Subcutaneous abdominal adipose tissue (tissue), 5 donors: ENCODE measurements at regions not wholly inside any gene's neighbourhood (a gene's known extent, or its start where the extent isn't known, plus 50 kb on each side); places are given as distances from the start of the nearest gene placed in this dataset.
"Not testable (repeated sequence)": the region's sequence is repeated elsewhere in the genome, so short reads cannot be mapped to it uniquely, and the experiment has no call there.

Source experiments
- H3K27ac ChIP-seq: one replicate; pipeline ENCODE4 v1.7.0; 2013; ENCODE audit warnings: low read depth, mild to moderate bottlenecking, inconsistent platforms, low read length, moderate library complexity
- H3K27me3 ChIP-seq, 5 donors: one replicate each; pipeline ENCODE4 v1.7.0; 2013; ENCODE audit warnings: low read length in 5 of 5, inconsistent platforms in 1 of 5; ENCODE audit not compliant: control insufficient read depth in 5 of 5, insufficient read depth in 4 of 5
- H3K36me3 ChIP-seq, 5 donors: one replicate each; pipeline ENCODE4 v1.7.0; 2013; ENCODE audit warnings: low read length in 5 of 5; ENCODE audit not compliant: control insufficient read depth in 5 of 5, insufficient read depth in 5 of 5
- H3K4me1 ChIP-seq, 5 donors: one replicate each; pipeline ENCODE4 v1.7.0; 2013; ENCODE audit warnings: low read length in 5 of 5, mild to moderate bottlenecking in 3 of 5, moderate library complexity in 1 of 5; ENCODE audit not compliant: control insufficient read depth in 5 of 5, insufficient read depth in 5 of 5
- H3K4me3 ChIP-seq, 5 donors: one replicate each; pipeline ENCODE4 v1.7.0; 2013; ENCODE audit warnings: low read length in 5 of 5, low read depth in 1 of 5
- H3K9ac ChIP-seq, 5 donors: one replicate each; pipeline ENCODE4 v1.7.0; 2013; ENCODE audit warnings: low read length in 5 of 5, mild to moderate bottlenecking in 4 of 5, moderate library complexity in 3 of 5
- H3K9me3 ChIP-seq, 5 donors: one replicate each; pipeline ENCODE4 v1.7.0; 2013; ENCODE audit warnings: low read length in 5 of 5; ENCODE audit not compliant: control insufficient read depth in 5 of 5
- donor health status: healthy.
- donor health status: healthy.
- donor health status: healthy.
- donor health status: healthy.
- donor health status: healthy.

DNA sequence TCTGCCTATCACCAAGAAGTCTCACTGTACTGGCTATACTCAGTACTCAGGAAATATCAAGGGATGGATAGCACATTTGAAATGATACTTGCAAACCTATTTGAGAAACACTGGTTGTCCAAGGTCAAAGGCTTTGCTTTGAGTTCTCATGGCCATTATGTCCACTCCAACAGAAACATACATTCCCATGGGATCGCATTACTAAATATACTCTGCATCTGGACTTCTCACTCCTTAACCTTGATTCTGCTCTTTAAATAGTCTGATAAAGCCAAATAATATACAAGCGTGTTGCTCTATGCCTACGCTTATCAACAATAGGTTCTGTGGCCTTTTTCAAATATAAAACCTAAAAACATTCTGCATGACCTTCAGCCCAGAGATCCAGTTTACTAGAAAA is 1054.8 kb downstream of the MRPL39 start:
- no peak overlapping the region for H3K9ac ChIP-seq

DNA sequence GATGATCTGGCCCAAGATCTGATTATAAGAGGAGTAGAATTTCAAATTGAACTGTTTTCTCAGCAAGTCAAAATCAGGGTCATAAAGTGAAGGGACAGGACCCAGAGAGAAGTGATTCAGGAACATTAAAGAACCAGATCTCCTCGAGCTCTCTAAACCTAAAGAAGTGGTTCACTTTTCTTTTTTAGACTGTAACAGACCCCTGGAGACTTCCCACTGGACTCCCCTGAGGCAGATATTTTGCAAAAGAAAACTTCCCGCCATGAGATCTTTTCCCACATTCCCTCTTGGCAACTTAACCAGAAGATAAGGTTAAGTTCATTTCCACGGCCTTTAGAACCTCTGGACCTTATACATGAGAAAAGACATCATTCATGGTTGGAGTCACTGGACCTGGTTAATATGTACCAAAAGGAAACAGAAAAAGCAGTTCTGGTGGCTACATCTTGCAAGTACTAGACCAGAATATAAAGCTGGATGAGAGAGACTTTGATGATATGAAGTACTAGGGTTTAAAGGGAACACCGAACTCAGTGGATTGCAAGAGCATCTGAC is 1061.4 kb downstream of the MRPL39 start:
- H3K4me1 ChIP-seq, result no peaks in the 10 kb centered on the region
- H3K9ac ChIP-seq, result no peak overlapping the region
- H3K4me3 ChIP-seq, result no peak overlapping the region
- no peak overlapping the region for H3K27ac ChIP-seq
- H3K27me3 ChIP-seq, result no peaks in the 10 kb centered on the region
- H3K9me3 ChIP-seq, result peaks cover 0 to 3% (median 0%) of the 10 kb centered on the region in 5 donors
- H3K36me3 ChIP-seq, result no peaks in the 10 kb centered on the region

More for the DNA sequence above, 1054.8 kb downstream of the MRPL39 start:
- Histone ChIP-seq H3K27ac (no peak overlapping the region), H3K27me3 (no peaks in the 10 kb centered on the region), H3K9me3 (peaks cover 0 to 11% (median 3%) of the 10 kb centered on the region in 5 donors), H3K4me1 (no peaks in the 10 kb centered on the region), H3K36me3 (no peaks in the 10 kb centered on the region), H3K4me3 (no peak overlapping the region)

DNA sequence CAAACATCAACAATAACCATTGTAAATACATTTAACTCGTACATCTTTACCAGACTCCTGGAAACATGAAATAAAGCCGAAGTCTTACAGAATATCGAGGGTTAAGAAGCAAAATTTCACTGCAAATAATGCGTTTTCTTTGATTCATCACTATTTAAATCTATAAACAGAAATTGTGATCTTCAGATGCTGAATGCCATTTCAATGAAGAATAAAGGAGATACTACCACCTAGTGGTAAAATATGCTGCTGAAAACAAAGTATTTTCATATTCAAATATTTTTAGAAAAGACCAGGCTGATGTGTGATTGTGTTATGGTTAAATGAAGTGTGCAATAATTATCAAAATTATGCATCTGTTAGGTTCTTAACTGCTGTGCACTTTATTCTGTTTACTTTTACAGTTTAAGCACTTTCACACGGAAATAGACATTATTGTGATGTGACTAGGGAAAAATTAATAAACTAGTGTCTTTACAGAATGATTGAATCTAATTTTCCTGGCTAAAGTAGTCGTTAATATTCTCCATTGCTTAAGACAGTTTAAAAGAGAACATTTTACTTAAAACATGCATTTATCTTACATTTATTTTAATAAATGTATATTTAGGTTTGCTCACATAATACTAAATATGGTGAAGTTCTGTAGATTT is 1093.1 kb downstream of the MRPL39 start:
- H3K36me3 ChIP-seq, result no peaks in the 10 kb centered on the region
- H3K4me1 ChIP-seq, result no peaks in the 10 kb centered on the region
- no peaks in the 10 kb centered on the region for H3K9me3 ChIP-seq
- H3K9ac ChIP-seq, result no peak overlapping the region
- H3K27ac ChIP-seq, result no peak overlapping the region
- no peak overlapping the region for H3K4me3 ChIP-seq
- no peaks in the 10 kb centered on the region for H3K27me3 ChIP-seq

DNA sequence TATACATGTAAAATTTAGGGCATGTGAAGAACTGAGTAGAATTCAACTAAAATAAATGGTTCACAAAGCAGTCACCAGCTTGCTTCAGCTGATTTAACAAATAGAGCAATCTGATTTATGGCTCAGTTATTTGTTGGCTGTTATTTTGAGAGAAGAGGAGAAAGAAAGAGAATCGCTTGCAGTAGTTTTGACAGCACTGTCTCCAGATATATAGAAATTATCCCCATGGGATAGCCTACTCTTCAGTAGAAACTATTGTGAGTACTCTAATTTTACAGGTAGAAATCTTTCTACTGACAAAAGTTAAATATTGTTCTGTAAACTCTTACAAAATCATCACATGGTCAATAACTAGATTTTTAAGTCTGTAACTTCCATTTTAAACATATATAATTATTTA is 1098.2 kb downstream of the MRPL39 start:
- Histone ChIP-seq H3K4me1 (no peaks in the 10 kb centered on the region), H3K9ac (no peak overlapping the region), H3K27ac (no peak overlapping the region), H3K4me3 (no peak overlapping the region), H3K27me3 (no peaks in the 10 kb centered on the region), H3K36me3 (no peaks in the 10 kb centered on the region), H3K9me3 (no peaks in the 10 kb centered on the region)

DNA sequence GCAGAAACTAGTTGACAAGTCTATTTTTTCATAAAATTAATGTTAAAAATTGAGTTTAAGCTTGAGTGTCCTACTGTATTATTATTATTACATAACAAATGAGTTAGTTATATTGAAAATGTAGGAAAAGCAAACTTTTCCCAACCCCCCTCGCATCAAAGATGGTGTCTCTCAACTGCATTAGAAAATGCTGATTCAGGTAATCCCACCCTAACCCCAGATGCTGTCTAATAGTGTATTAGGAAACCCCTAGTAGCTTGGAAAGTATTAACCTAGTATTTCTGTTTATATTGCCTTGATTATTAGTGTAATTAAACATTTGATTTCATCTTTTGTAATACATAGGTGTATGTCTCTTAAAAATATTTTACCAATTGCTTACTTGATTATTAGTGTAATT is 1120.3 kb downstream of the MRPL39 start:
- no peaks in the 10 kb centered on the region for H3K27me3 ChIP-seq
- no peaks in the 10 kb centered on the region for H3K9me3 ChIP-seq
- no peak overlapping the region for H3K4me3 ChIP-seq
- peaks cover 0 to 15% (median 0%) of the 10 kb centered on the region in 5 donors for H3K4me1 ChIP-seq
- H3K27ac ChIP-seq, result no peak overlapping the region
- no peak overlapping the region for H3K9ac ChIP-seq
- H3K36me3 ChIP-seq, result no peaks in the 10 kb centered on the region

DNA sequence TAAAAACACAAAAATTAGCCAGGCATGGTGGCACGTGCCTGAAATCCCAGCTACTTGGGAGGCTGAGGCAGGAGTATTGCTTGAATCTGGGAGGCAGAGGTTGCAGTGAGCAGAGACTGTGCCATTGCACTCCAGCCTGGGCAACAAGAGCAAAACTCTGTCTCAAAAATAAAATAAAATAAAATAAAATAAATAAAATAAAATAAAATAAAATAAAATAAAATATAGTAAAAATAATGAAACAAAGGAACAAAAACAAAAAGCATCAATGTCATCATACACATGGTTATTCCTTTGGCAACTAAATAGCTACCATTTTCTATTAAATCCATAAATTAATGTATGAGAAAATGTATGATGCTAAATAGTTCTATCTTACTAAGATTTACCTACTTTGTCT is 1123.9 kb downstream of the MRPL39 start:
- H3K27me3 ChIP-seq, H3K27ac ChIP-seq, H3K9ac ChIP-seq, H3K36me3 ChIP-seq, H3K4me3 ChIP-seq, H3K9me3 ChIP-seq: not testable (repeated sequence)
- peaks cover 0 to 15% (median 0%) of the 10 kb centered on the region in 5 donors for H3K4me1 ChIP-seq

DNA sequence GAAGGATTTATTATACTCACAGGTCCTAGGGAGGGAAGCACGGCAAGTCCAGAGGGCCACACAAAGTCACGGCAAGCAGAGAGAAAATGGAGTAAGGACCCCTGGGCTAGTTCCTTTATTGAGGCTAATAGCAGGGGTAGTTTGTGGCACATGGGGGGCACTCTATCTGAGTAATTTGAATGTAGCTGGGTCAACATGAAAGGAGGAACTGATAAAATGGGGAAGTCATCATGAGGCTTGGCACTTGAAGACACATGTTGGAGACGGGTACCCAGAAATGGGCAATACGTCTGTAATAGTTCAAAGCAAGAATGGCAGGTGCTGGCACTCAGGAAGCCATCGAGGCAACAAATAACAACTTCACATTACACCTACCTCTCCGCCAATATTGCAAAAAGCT is 1136.4 kb downstream of the MRPL39 start:
- Histone ChIP-seq H3K9ac (no peak overlapping the region), H3K27me3 (no peaks in the 10 kb centered on the region), H3K4me3 (no peak overlapping the region), H3K36me3 (no peaks in the 10 kb centered on the region), H3K27ac (no peak overlapping the region), H3K4me1 (no peaks in the 10 kb centered on the region), H3K9me3 (no peaks in the 10 kb centered on the region)

DNA sequence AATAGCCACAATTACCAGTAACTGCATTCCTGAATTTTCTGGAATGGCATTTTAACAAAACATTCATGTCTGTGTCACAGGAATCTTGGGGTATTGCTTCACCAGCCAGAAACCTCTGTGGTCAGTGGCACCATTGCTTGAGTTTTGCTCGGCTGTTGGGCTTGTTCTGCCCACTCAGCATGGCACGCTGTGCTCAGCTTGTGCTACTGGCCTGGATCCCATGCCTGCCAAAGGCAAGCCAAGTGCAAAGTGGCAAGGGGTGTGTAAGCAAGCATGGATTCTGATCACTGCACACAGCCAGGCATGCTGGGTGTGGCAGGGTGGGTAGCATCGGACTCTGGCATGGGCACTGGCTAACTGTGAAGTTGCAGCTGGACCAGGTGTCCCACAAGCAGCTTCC is 1150.9 kb downstream of the MRPL39 start:
- Histone ChIP-seq H3K4me3 (peak overlapping the region in 1 of 5 donors; percentile 50), H3K9ac (no peak overlapping the region), H3K4me1 (peaks cover 0 to 15% (median 5%) of the 10 kb centered on the region in 5 donors), H3K36me3 (no peaks in the 10 kb centered on the region), H3K9me3 (no peaks in the 10 kb centered on the region), H3K27me3 (no peaks in the 10 kb centered on the region), H3K27ac (no peak overlapping the region)

DNA sequence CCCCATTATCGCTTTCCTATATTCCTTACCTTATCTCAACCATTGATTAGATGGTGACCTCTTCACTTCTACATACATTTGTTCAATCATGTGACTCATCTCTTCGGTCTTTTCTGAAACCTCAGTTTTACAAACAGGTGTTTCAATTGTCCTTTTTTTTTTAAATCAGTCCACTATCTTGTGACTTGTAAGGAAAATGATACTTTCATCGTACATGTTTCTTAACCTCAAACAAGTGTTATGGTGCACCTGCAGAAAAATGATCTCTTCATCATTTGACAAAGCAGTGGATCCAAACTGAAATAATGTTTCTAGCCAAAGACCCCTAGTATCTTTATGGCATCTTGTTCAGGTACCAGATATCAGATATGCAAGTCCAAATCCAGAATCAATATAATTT is 1157.2 kb downstream of the MRPL39 start:
- Histone ChIP-seq H3K27ac (no peak overlapping the region), H3K36me3 (no peaks in the 10 kb centered on the region), H3K27me3 (no peaks in the 10 kb centered on the region), H3K9ac (no peak overlapping the region), H3K4me1 (peaks cover 0 to 6% (median 0%) of the 10 kb centered on the region in 5 donors), H3K4me3 (no peak overlapping the region), H3K9me3 (no peaks in the 10 kb centered on the region)

DNA sequence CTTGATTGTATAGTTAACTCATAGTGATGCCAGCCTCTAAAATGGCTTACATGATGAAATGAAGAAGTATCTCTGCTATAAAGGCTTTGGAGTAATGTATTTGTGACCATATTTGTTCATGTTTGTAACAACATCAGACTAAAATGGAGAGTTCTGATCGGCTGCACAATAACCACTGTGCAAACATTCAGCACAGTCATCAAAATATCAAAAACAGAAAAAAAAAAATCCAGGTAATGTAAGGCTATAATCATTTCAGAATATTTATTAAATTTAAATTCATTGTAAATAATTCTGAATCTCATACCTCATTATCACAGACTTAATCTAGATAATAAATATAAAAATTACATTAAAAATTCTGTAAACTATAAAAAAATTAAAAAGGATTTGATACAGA is 1161.8 kb downstream of the MRPL39 start:
- Histone ChIP-seq H3K9me3 (no peaks in the 10 kb centered on the region), H3K36me3 (peaks cover 0 to 2% (median 0%) of the 10 kb centered on the region in 5 donors)

More for the DNA sequence above, 1161.8 kb downstream of the MRPL39 start:
- Histone ChIP-seq H3K4me3 (no peak overlapping the region), H3K4me1 (no peaks in the 10 kb centered on the region), H3K9ac (no peak overlapping the region), H3K27ac (no peak overlapping the region), H3K27me3 (no peaks in the 10 kb centered on the region)
